Coronary artery (tissue), 2 donors: ENCODE measurements at regions not wholly inside any gene's neighbourhood (a gene's known extent, or its start where the extent isn't known, plus 50 kb on each side); places are given as distances from the start of the nearest gene placed in this dataset.

Source experiments
- DNase-seq: peaks from one replicate; pipeline ENCODE4 v3.0.0-alpha.2; 2017; ENCODE audit warnings: low spot score
- H3K27ac ChIP-seq, 2 donors: fragments of 200-600 bp; sonication (generic); one replicate each; pipeline ENCODE4 v1.5.1; 2016 to 2019
- H3K4me3 ChIP-seq: fragments of 200-600 bp; sonication (generic); 2 replicates; pipeline ENCODE4 v1.5.1; 2016; ENCODE audit warnings: mild to moderate bottlenecking, moderate library complexity
- TF ChIP-seq, protein P1 (sequence below): fragments of 200-600 bp; sonication (generic); IDR thresholded peaks from one replicate; pipeline ENCODE4 v1.5.1; 2019; ENCODE audit warnings: antibody characterized with exemption

DNA sequence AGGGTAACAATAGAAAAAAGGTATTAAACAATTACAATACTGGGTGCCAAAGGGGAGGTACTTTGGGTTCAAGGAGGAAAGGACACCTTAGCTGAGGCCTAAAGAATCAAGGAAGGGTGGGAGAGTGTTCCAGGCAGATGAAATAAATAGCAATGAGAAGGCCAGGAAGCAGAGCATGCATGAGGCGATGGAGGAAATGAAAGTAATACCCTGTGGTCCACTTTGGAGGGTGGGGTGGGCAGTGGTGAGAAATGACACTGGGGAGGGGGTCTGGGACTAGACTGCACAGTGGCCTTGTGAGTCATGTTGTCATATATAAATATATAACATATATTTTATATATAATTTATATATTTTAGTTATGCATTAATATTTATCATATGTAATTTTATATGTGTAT, 55.9 kb downstream of the BHLHE40 start:
- H3K27ac ChIP-seq, result no peak overlapping the region
- DNase-seq, result no peak
- no peak overlapping the region for H3K4me3 ChIP-seq
- TF ChIP-seq, protein P1, sequence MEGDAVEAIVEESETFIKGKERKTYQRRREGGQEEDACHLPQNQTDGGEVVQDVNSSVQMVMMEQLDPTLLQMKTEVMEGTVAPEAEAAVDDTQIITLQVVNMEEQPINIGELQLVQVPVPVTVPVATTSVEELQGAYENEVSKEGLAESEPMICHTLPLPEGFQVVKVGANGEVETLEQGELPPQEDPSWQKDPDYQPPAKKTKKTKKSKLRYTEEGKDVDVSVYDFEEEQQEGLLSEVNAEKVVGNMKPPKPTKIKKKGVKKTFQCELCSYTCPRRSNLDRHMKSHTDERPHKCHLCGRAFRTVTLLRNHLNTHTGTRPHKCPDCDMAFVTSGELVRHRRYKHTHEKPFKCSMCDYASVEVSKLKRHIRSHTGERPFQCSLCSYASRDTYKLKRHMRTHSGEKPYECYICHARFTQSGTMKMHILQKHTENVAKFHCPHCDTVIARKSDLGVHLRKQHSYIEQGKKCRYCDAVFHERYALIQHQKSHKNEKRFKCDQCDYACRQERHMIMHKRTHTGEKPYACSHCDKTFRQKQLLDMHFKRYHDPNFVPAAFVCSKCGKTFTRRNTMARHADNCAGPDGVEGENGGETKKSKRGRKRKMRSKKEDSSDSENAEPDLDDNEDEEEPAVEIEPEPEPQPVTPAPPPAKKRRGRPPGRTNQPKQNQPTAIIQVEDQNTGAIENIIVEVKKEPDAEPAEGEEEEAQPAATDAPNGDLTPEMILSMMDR, result no peak

DNA sequence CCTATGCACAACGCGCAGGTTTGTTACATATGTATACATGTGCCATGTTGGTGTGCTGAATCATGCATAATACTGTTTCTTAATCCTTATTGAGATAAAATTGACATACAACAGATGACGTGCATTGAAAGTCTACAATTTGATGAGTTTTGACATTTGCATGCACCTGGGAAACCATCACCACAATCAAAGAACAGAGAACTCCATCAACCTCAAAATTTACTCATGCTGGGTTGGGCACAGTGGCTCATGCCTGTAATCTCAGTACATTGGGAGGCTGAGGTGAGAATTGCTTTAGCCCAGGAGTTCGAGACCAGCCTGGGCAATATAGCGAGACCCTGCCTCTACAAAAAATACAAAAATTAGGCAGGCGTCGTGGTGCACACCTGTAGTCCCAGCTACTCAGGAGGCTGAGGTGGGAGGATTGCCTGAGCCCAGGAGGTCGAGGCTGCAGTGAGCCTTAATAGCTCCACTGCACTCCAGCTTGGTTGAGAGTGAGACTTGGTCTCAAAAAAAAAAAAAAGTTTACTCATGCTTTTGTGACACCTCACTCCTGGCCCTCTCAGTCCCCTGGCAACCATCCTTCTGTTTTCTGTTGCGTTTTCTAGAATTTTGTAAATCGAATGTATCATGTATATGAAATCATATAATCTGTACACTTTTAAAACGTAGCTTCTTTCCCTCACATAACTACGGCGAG, 56.6 kb downstream of the BHLHE40 start:
- TF ChIP-seq, protein P1, result no peak
- DNase-seq, result no peak
- Histone ChIP-seq H3K27ac (no peak overlapping the region), H3K4me3 (no peak overlapping the region)

DNA sequence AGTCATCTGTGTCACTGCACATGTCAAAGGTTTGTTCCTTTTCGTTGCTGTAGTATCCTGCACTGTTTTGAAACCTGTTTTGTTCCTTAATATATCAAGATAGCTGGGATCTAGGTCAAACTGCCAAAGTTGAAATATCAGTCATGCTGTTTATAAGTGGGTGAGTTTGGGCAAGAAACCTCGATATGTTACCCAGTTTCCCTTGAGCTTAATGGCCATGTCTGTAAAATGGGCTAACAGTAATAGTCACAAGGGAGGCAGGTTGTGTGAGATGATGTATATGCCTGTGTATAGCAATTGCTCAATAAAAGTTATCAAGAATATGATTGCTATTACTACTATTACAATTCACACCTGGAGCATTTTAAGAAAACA, 57.1 kb downstream of the BHLHE40 start:
- H3K27ac ChIP-seq, result no peak overlapping the region
- no peak for DNase-seq

DNA sequence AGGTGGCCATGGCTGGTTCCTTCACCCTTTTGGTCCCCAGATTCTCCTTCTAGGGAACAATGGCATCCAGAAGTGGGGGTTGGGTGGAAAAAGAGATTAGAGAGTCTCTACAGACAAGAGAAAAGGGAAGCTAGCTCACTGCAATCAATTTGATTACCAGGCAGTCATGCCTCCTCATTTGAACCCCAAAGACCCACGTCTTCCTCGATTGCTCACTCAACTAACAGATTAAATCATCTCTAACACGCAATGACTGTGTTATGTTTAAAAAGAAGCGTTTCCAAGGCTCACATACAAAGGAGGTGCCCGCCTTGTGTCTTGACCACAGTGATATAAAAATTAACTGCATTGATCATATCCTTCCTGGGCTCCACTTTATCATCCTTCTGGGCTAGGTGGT, 57.6 kb downstream of the BHLHE40 start:
- no peak for DNase-seq
- Histone ChIP-seq H3K27ac (no peak overlapping the region), H3K4me3 (no peak overlapping the region)
- TF ChIP-seq, protein P1, result no peak

More for the DNA sequence above, 57.1 kb downstream of the BHLHE40 start:
- no peak overlapping the region for H3K4me3 ChIP-seq
- TF ChIP-seq, protein P1, result no peak

DNA sequence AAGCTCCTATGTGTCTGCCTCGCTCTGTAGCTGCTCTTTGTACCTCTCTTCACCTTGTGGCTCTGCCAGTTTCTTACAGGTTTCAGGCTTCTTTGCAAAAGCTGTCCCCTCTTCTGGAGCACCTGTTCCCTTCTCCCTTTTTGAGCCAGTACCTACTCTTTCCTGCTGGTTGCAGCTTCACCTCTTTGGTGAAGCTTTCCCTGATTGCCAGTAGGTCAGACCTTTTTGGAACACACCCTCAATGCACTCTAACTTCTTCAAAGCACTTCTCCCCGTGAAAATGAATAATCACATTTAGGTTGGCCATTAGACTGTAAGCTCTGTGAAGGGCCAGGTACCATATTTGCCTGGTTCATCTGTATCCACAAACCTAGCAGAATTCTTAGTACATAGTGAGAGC, 60.3 kb downstream of the BHLHE40 start:
- DNase-seq, result no peak
- Histone ChIP-seq H3K27ac (no peak overlapping the region), H3K4me3 (no peak overlapping the region)
- TF ChIP-seq, protein P1, result no peak

DNA sequence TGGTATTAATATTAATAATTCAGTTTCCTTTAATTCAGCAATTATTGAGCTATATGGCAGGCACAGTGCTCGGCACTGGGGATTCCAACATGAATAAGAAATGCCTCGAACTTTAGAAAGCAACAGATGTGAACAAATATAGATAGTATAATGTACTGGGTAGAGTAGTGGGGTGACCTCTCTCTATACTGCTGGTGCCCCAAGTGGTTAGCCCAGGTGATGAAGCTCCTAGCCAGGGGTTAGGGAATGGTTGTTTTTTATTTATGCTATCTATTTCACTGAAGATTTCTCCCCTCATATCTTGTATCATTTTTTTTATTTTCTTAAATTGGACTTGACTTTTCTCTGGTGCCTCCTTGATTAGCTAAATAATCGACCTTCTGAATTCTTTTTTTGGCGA, 62.1 kb downstream of the BHLHE40 start:
- TF ChIP-seq, protein P1, result no peak
- Histone ChIP-seq H3K27ac (no peak overlapping the region), H3K4me3 (no peak overlapping the region)
- no peak for DNase-seq

DNA sequence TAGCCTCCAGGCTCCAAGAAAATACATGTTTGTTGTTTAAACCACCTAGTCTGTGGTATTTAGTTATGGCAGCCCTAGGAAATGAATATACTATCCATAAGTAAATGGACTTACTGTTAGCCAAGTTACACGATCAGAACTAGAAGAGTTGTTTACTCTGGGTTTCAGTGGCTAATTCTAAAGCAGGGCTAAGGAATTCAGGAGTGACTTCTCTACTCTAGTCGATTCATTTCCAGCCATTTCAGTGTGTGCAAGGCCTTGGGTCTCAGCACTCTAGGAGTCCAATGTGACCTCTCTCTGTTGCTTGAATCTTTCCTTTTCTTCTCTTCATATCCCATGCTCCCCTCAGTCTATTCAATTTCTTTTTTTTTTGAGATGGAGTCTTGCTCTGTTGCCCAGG, 66.7 kb downstream of the BHLHE40 start:
- TF ChIP-seq, protein P1, result no peak
- Histone ChIP-seq H3K4me3 (no peak overlapping the region), H3K27ac (no peak overlapping the region)
- DNase-seq, result no peak
